Kidney (tissue), 13 donors: ENCODE measurements at regions not wholly inside any gene's neighbourhood (a gene's known extent, or its start where the extent isn't known, plus 50 kb on each side); places are given as distances from the start of the nearest gene placed in this dataset.

Experiments
- DNase-seq, 5 donors: peaks; one replicate each; pipeline ENCODE4 v3.0.0-alpha.2; 2013 to 2020
- FAIRE-seq: peaks from 2 replicates; lab custom pipeline; 2012; peaks lifted over from hg19 to GRCh38; lab: Jason Lieb, UNC
- H3K27ac ChIP-seq, 2 donors: one replicate each; pipeline ENCODE4 v1.7.0; 2013; ENCODE audit warnings: low read depth in 2 of 2, low read length in 2 of 2, inconsistent platforms in 1 of 2
- H3K27me3 ChIP-seq: one replicate; pipeline ENCODE4 v1.7.1; 2013; ENCODE audit warnings: low read length, inconsistent platforms; ENCODE audit not compliant: control insufficient read depth, insufficient read depth
- H3K36me3 ChIP-seq, 3 donors: one replicate each; pipeline versions ENCODE4 v1.7.0 to v1.7.1; 2013; ENCODE audit warnings: low read length in 3 of 3, control low read depth in 1 of 3, inconsistent platforms in 1 of 3; ENCODE audit not compliant: insufficient read depth in 3 of 3, control insufficient read depth in 2 of 3
- H3K4me1 ChIP-seq, 3 donors: one replicate each; pipeline versions ENCODE4 v1.7.0 to v1.7.1; 2013; ENCODE audit warnings: low read length in 3 of 3, inconsistent platforms in 1 of 3, low read depth in 1 of 3; ENCODE audit not compliant: control insufficient read depth in 2 of 3, insufficient read depth in 2 of 3
- H3K4me3 ChIP-seq, 3 donors: one replicate each; pipeline versions ENCODE4 v1.7.0 to v1.8.1; 2013; ENCODE audit warnings: low read length in 3 of 3, control low read depth in 1 of 3, inconsistent platforms in 1 of 3
- H3K9ac ChIP-seq, 3 donors: one replicate each; pipeline versions ENCODE4 v1.7.0 to v1.7.1; 2013; ENCODE audit warnings: low read length in 3 of 3, control low read depth in 1 of 3, inconsistent platforms in 1 of 3
- H3K9me3 ChIP-seq, 3 donors: one replicate each; pipeline versions ENCODE4 v1.7.0 to v1.7.1; 2013; ENCODE audit warnings: low read length in 3 of 3, control low read depth in 1 of 3, inconsistent platforms in 1 of 3; ENCODE audit not compliant: control insufficient read depth in 2 of 3, insufficient read depth in 1 of 3
- intact Hi-C: fragments of 100-400 bp; cut with DNase I; formaldehyde crosslinking; loops from one replicate; pipeline ENCODE4 v1.11.1; 2022
- TF ChIP-seq, protein P1 (sequence below): IDR thresholded peaks from 3 replicates; pipeline ENCODE4 v1.5.1; 2012; ENCODE audit warnings: mild to moderate bottlenecking, moderate library complexity, borderline replicate concordance; ENCODE audit not compliant: insufficient read depth; ENCODE audit errors: extremely low read depth
- donor health status: control.
- donor health status: control.
- donor health status: control.
- donor health status: control.
- donor health status: control.
- donor health status: DM: yes; HTN: yes; CAD: no.
- donor health status: Normal renal cell carcinoma (clear cell type).

DNA sequence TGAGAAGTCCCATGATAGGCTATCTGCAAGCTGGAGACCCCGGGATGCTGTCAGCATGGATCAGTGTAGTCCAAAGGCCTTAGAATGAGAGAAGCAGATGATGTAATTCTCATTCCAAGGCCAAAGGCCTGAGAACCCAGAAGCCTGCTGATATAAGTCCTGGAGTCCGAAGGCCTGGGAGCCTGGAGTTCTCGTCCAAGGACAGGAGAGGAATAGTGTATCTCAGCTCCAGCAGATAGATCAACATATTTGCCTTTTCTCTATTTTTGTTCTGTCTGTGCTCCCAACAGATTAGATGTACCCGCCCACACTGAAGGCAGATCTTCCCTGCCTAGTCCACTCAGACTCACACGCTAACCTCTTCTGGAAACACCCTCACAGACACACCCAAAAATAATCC, 454.9 kb upstream of the CHAC2 start:
- no peaks in the 10 kb centered on the region for H3K27me3 ChIP-seq
- no peaks in the 10 kb centered on the region for H3K4me1 ChIP-seq
- no peak overlapping the region for H3K4me3 ChIP-seq
- intact Hi-C loops = no loop called here
- TF ChIP-seq, protein P1, sequence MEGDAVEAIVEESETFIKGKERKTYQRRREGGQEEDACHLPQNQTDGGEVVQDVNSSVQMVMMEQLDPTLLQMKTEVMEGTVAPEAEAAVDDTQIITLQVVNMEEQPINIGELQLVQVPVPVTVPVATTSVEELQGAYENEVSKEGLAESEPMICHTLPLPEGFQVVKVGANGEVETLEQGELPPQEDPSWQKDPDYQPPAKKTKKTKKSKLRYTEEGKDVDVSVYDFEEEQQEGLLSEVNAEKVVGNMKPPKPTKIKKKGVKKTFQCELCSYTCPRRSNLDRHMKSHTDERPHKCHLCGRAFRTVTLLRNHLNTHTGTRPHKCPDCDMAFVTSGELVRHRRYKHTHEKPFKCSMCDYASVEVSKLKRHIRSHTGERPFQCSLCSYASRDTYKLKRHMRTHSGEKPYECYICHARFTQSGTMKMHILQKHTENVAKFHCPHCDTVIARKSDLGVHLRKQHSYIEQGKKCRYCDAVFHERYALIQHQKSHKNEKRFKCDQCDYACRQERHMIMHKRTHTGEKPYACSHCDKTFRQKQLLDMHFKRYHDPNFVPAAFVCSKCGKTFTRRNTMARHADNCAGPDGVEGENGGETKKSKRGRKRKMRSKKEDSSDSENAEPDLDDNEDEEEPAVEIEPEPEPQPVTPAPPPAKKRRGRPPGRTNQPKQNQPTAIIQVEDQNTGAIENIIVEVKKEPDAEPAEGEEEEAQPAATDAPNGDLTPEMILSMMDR = no peak
- H3K27ac ChIP-seq = no peak overlapping the region
- DNase-seq (no peak), FAIRE-seq (no peak)
- no peaks in the 10 kb centered on the region for H3K9me3 ChIP-seq
- no peak overlapping the region for H3K9ac ChIP-seq
- no peaks in the 10 kb centered on the region for H3K36me3 ChIP-seq

GRCh38 chr2:53312181-53312580, 455.4 kb upstream of the CHAC2 start:
- no peak for DNase-seq
- intact Hi-C loops = no loop called here
- TF ChIP-seq, protein P1 = no peak
- Histone ChIP-seq H3K4me1 (no peaks in the 10 kb centered on the region), H3K36me3 (no peaks in the 10 kb centered on the region), H3K9me3 (no peaks in the 10 kb centered on the region), H3K27ac (no peak overlapping the region), H3K9ac (no peak overlapping the region), H3K4me3 (no peak overlapping the region), H3K27me3 (no peaks in the 10 kb centered on the region)
- no peak for FAIRE-seq

DNA sequence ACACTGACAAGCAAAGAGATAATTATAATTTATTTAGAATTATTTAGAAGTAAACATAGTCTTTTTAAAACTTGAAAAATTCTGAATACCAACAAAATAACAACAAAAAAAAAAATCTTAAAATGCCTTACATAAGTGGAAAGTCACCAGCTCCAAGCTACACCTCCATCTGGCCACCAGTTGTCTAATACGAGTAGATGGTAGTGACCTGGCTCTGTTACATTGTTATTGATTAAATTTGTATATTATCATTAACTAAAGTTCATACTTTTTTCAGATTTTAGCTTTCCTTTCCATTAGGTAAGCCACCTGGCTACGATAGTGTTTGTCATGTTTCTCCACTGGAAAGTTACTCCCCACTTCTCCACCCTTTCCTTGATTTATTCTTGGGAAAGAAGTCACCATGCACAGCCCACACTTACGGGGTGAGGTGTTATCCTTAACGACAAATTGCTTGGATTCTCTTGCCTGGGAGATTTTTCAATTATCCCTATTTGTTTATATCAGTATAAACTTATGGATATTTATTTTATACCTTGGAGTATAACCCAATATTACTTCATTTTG, 464.5 kb upstream of the CHAC2 start:
- no peak overlapping the region for H3K4me3 ChIP-seq
- intact Hi-C loops = no loop called here
- no peaks in the 10 kb centered on the region for H3K27me3 ChIP-seq
- FAIRE-seq (no peak), DNase-seq (no peak)
- no peak overlapping the region for H3K27ac ChIP-seq
- no peaks in the 10 kb centered on the region for H3K4me1 ChIP-seq
- no peaks in the 10 kb centered on the region for H3K36me3 ChIP-seq
- no peak overlapping the region for H3K9ac ChIP-seq
- TF ChIP-seq, protein P1 = no peak
- H3K9me3 ChIP-seq = no peaks in the 10 kb centered on the region

DNA sequence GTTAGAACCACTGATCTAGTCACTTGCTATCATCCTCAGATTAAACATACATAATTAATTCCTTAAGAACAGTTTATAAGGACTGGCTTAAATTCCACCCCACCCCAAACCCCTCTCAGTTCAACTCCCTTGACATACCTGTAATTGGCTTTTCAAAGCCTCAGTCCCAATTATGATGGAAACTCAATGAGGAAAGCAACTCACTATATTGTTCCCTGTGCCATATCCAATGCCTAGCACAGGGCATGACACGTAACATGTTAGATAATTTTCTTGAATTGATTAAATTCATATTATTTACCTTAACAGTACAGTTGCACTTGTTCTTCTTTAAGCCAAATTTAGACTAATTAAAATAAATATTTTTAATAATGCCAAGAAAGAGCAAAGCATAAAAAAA, 465.1 kb upstream of the CHAC2 start:
- H3K9me3 ChIP-seq = no peaks in the 10 kb centered on the region
- no peaks in the 10 kb centered on the region for H3K36me3 ChIP-seq
- no peak for FAIRE-seq
- no peaks in the 10 kb centered on the region for H3K27me3 ChIP-seq
- TF ChIP-seq, protein P1 = no peak
- H3K4me3 ChIP-seq = no peak overlapping the region
- intact Hi-C loops = no loop called here
- no peak overlapping the region for H3K9ac ChIP-seq
- no peak overlapping the region for H3K27ac ChIP-seq
- H3K4me1 ChIP-seq = no peaks in the 10 kb centered on the region
- no peak for DNase-seq
